ENCODE measurements at regions not wholly inside any gene's neighbourhood (a gene's known extent, or its start where the extent isn't known, plus 50 kb on each side); places are given as distances from the start of the nearest gene placed in this dataset.

GRCh38 chr2:20557226-20557625 lies 93.7 kb downstream of the HS1BP3 start:
- H4K20me1 ChIP-seq (replicated peaks; ENCODE audit: control insufficient read depth, extremely low read depth, insufficient read depth, low read length): no peaks in the 10 kb centered on the region
- dilution Hi-C loops (cut with MboI; ENCODE audit: extremely low pct_ligation_motif_present, low sequenced_read_pairs): no loop called here
- H3K36me3 ChIP-seq (ENCODE audit: control insufficient read depth in 2 of 2, extremely low read depth in 1 of 2, insufficient read depth in 2 of 2, low read length in 2 of 2): no peaks in the 10 kb centered on the region
- H3K4me3 ChIP-seq (replicated peaks in 1 of 3; ENCODE audit: insufficient read depth in 1 of 3, low read depth in 1 of 3, low read length in 3 of 3): no peak overlapping the region
- intact Hi-C loops (cut with micrococcal nuclease): no loop called here
- H3K9ac ChIP-seq (replicated peaks; ENCODE audit: extremely low read depth, insufficient read depth, low read length): no peak overlapping the region
- no peak for FAIRE-seq
- ChIA-PET CTCF (no interaction called here), POLR2A (no interaction called here)
- no peaks in the 10 kb centered on the region for H3K9me3 ChIP-seq (replicated peaks; ENCODE audit: control insufficient read depth, insufficient read depth, low read length)
- no peaks in the 10 kb centered on the region for H3K79me2 ChIP-seq (ENCODE audit: control insufficient read depth, insufficient read depth, low read length)
- H3K27me3 ChIP-seq (ENCODE audit: control insufficient read depth in 2 of 2, insufficient read depth in 2 of 2, low read length in 2 of 2): no peaks in the 10 kb centered on the region
- no TSS peak for BruUV-seq (replicated peaks)
- peaks cover 7% of the 10 kb centered on the region for H3K4me1 ChIP-seq (ENCODE audit: control insufficient read depth, extremely low read depth, insufficient read depth, low read length)
- H2AFZ ChIP-seq (ENCODE audit: low read depth, low read length): no peak overlapping the region
- H3K4me2 ChIP-seq (ENCODE audit: insufficient read depth, low read length): no peak overlapping the region
- no peak for DNase-seq (ENCODE audit: low read depth, low spot score)
- TF ChIP-seq MAX (IDR thresholded peaks at IDR 0.05; ENCODE audit: insufficient read depth, insufficient read length) (no peak), GATA2 (IDR thresholded peaks at IDR 0.05; ENCODE audit: insufficient read depth, insufficient read length, low read depth, low read length) (no peak), POLR2A (IDR thresholded peaks at IDR 0.05; ENCODE audit: low read depth, low read length) (no peak), POLR2AphosphoS5 (IDR thresholded peaks at IDR 0.05; ENCODE audit: insufficient read depth, low read depth, low read length) (no peak)
- no peak overlapping the region for H3K27ac ChIP-seq (ENCODE audit: insufficient read depth, low read depth, low read length)
- H3K9me1 ChIP-seq (replicated peaks; ENCODE audit: control insufficient read depth, extremely low read depth, insufficient read depth, low read length): no peaks in the 10 kb centered on the region

GRCh38 chr2:20557635-20558034 lies 93.3 kb downstream of the HS1BP3 start:
- Histone ChIP-seq H3K9ac (replicated peaks; ENCODE audit: extremely low read depth, insufficient read depth, low read length) (no peak overlapping the region), H3K9me3 (replicated peaks; ENCODE audit: control insufficient read depth, insufficient read depth, low read length) (no peaks in the 10 kb centered on the region), H3K79me2 (ENCODE audit: control insufficient read depth, insufficient read depth, low read length) (no peaks in the 10 kb centered on the region), H3K36me3 (ENCODE audit: control insufficient read depth in 2 of 2, extremely low read depth in 1 of 2, insufficient read depth in 2 of 2, low read length in 2 of 2) (no peaks in the 10 kb centered on the region), H4K20me1 (replicated peaks; ENCODE audit: control insufficient read depth, extremely low read depth, insufficient read depth, low read length) (no peaks in the 10 kb centered on the region), H3K27me3 (ENCODE audit: control insufficient read depth in 2 of 2, insufficient read depth in 2 of 2, low read length in 2 of 2) (no peaks in the 10 kb centered on the region), H3K9me1 (replicated peaks; ENCODE audit: control insufficient read depth, extremely low read depth, insufficient read depth, low read length) (no peaks in the 10 kb centered on the region), H3K4me1 (ENCODE audit: control insufficient read depth, extremely low read depth, insufficient read depth, low read length) (peaks cover 7% of the 10 kb centered on the region), H3K4me3 (replicated peaks in 1 of 3; ENCODE audit: insufficient read depth in 1 of 3, low read depth in 1 of 3, low read length in 3 of 3) (no peak overlapping the region), H3K4me2 (ENCODE audit: insufficient read depth, low read length) (no peak overlapping the region), H3K27ac (ENCODE audit: insufficient read depth, low read depth, low read length) (no peak overlapping the region), H2AFZ (ENCODE audit: low read depth, low read length) (no peak overlapping the region)
- dilution Hi-C loops (cut with MboI; ENCODE audit: extremely low pct_ligation_motif_present, low sequenced_read_pairs) (no loop called here), intact Hi-C loops (cut with micrococcal nuclease) (no loop called here)
- DNase-seq (ENCODE audit: low read depth, low spot score) (no peak), FAIRE-seq (no peak)
- ChIA-PET POLR2A (no interaction called here), CTCF (no interaction called here)
- no peak for TF ChIP-seq POLR2A (IDR thresholded peaks at IDR 0.05; ENCODE audit: low read depth, low read length)
- no peak for TF ChIP-seq FOS (IDR thresholded peaks at IDR 0.05; ENCODE audit: borderline replicate concordance, insufficient read depth, low read length)
- no peak for TF ChIP-seq JUN (IDR thresholded peaks at IDR 0.05; ENCODE audit: borderline replicate concordance, insufficient read depth, insufficient read length, low read depth)
- no peak for TF ChIP-seq CTCF (IDR thresholded peaks at IDR 0.05; ENCODE audit: extremely low read depth in 1 of 2, insufficient read depth in 1 of 2, low read depth in 1 of 2, low read length in 2 of 2)
- TF ChIP-seq MAX (IDR thresholded peaks at IDR 0.05; ENCODE audit: insufficient read depth, insufficient read length): no peak
- TF ChIP-seq GATA2 (IDR thresholded peaks at IDR 0.05; ENCODE audit: insufficient read depth, insufficient read length, low read depth, low read length): no peak
- no peak for TF ChIP-seq MYC (IDR thresholded peaks at IDR 0.05; ENCODE audit: low read depth, low read length)
- no TSS peak for BruUV-seq (replicated peaks)

Measured in endothelial cell of umbilical vein (primary cell).